ENCODE measurements at regions not wholly inside any gene's neighbourhood (a gene's known extent, or its start where the extent isn't known, plus 50 kb on each side); places are given as distances from the start of the nearest gene placed in this dataset.

DNA sequence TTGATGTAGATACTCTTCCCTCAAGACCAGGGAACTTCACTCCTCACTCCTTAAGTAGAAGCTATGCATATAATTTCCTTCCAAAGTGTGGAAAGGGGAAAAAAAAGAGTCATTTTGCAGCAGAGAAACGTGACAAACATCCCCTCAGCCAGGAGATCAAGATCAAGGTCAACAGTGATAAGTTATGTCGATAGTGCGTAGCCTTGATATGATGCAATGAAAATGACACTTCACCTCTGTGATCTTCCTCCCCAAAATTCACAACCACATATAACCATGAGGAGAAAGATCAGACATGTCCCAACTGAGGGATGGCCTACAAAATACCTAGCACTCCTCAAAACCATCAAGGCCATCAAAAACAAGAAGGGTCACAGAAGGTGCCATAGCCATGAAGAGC, 160.4 kb upstream of the MYLIP start:
- DNase-seq: no peak
- Histone ChIP-seq H2AFZ (ENCODE audit: low read length) (no peak overlapping the region), H3K56ac (ENCODE audit: insufficient read length, low read depth, low read length) (no peak overlapping the region), H3K18ac (ENCODE audit: insufficient read length, low read depth, low read length) (no peak overlapping the region), H3K27ac (ENCODE audit: insufficient read length, low read depth, low read length) (no peak overlapping the region), H3K79me2 (ENCODE audit: insufficient read depth, low read length) (no peaks in the 10 kb centered on the region), H3K9me3 (ENCODE audit: control insufficient read depth, low read depth, low read length) (no peaks in the 10 kb centered on the region), H3K4me1 (ENCODE audit: insufficient read depth, low read length) (no peaks in the 10 kb centered on the region), H3K9ac (ENCODE audit: extremely low read depth, insufficient read length, low read length) (no peak overlapping the region), H3K4me2 (ENCODE audit: insufficient read depth, insufficient read length, low read length) (no peak overlapping the region), H3K14ac (ENCODE audit: insufficient read depth, low read length) (no peak overlapping the region), H3K23ac (ENCODE audit: insufficient read length, low read depth, low read length) (no peak overlapping the region), H4K8ac (replicated peaks; ENCODE audit: insufficient read length, low read depth, low read length) (no peak overlapping the region), H3K27me3 (ENCODE audit: insufficient read depth, low read length) (no peaks in the 10 kb centered on the region), H2BK20ac (ENCODE audit: low read depth, low read length, poor library complexity, severe bottlenecking) (no peak overlapping the region), H3K4ac (ENCODE audit: low read depth, low read length) (no peak overlapping the region), H2BK120ac (ENCODE audit: low read depth, low read length, poor library complexity, severe bottlenecking) (no peak overlapping the region), H3K23me2 (ENCODE audit: insufficient read length, low read depth, low read length, poor library complexity, severe bottlenecking) (no peaks in the 10 kb centered on the region), H2BK15ac (ENCODE audit: low read depth, low read length) (no peak overlapping the region), H2AK5ac (ENCODE audit: insufficient read length, low read length) (no peak overlapping the region), H4K20me1 (ENCODE audit: control insufficient read depth, insufficient read depth, insufficient read length) (no peaks in the 10 kb centered on the region), H3T11ph (ENCODE audit: low read length) (no peak overlapping the region), H3K79me1 (ENCODE audit: insufficient read depth, low read depth, low read length, poor library complexity, severe bottlenecking) (no peaks in the 10 kb centered on the region), H2BK12ac (ENCODE audit: insufficient read length, low read depth, low read length) (no peak overlapping the region), H4K91ac (ENCODE audit: insufficient read length, low read depth, low read length) (no peak overlapping the region), H4K5ac (ENCODE audit: insufficient read length, low read depth, low read length) (no peak overlapping the region), H2BK5ac (ENCODE audit: insufficient read length, low read length) (no peak overlapping the region)
- H3K36me3 Mint-ChIP-seq (ENCODE audit: insufficient read depth in 1 of 3, low read depth in 3 of 3): 0 out of 7 replicates have a peak, but pooled peaks cover 0 to 9% (median 0%) of the 10 kb centered on the region in 3 experiments
- no peak overlapping the region for H3K27ac Mint-ChIP-seq
- peaks cover 6 to 9% of the 10 kb centered on the region in 2 experiments; a peak in 4 of 5 replicates for H3K9me3 Mint-ChIP-seq
- no peaks in the 10 kb centered on the region for H3K4me1 Mint-ChIP-seq
- H3K4me3 Mint-ChIP-seq: no peak overlapping the region
- WGBS (ENCODE audit: extremely low coverage, insufficient read length, low lambda C conversion rate): no CpG with 5 or more reads among the region's 3 CpGs
- TF ChIP-seq, protein P1, sequence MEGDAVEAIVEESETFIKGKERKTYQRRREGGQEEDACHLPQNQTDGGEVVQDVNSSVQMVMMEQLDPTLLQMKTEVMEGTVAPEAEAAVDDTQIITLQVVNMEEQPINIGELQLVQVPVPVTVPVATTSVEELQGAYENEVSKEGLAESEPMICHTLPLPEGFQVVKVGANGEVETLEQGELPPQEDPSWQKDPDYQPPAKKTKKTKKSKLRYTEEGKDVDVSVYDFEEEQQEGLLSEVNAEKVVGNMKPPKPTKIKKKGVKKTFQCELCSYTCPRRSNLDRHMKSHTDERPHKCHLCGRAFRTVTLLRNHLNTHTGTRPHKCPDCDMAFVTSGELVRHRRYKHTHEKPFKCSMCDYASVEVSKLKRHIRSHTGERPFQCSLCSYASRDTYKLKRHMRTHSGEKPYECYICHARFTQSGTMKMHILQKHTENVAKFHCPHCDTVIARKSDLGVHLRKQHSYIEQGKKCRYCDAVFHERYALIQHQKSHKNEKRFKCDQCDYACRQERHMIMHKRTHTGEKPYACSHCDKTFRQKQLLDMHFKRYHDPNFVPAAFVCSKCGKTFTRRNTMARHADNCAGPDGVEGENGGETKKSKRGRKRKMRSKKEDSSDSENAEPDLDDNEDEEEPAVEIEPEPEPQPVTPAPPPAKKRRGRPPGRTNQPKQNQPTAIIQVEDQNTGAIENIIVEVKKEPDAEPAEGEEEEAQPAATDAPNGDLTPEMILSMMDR (conservative IDR thresholded peaks at IDR 0.05): no peak
- H3K27me3 Mint-ChIP-seq (ENCODE audit: low read depth): no peaks in the 10 kb centered on the region
